AG09309 (cell line): ENCODE measurements at regions not wholly inside any gene's neighbourhood (a gene's known extent, or its start where the extent isn't known, plus 50 kb on each side); places are given as distances from the start of the nearest gene placed in this dataset.

Experiments
- DNase-seq: peaks from one replicate; pipeline ENCODE4 v3.0.0-alpha.2; 2010; ENCODE audit warnings: low read depth
- H3K4me3 ChIP-seq: 2 replicates; pipeline ENCODE4 v1.5.1; 2011; ENCODE audit warnings: mild to moderate bottlenecking, low read depth, low read length, moderate library complexity; ENCODE audit not compliant: control insufficient read depth
- CTCF ChIP-seq: IDR thresholded peaks from 2 replicates; pipeline ENCODE4 v1.5.1; 2011; ENCODE audit warnings: mild to moderate bottlenecking, low read depth, low read length, inconsistent platforms; ENCODE audit not compliant: insufficient read depth, control insufficient read depth; ENCODE audit errors: missing control alignments

GRCh38 chr7:47724335-47724982, 142.5 kb upstream of the TNS3 start:
- no peak for TF ChIP-seq CTCF
- no peak overlapping the region for H3K4me3 ChIP-seq

GRCh38 chr7:47722126-47722525, 140.2 kb upstream of the TNS3 start:
- H3K4me3 ChIP-seq: no peak overlapping the region
- no peak for TF ChIP-seq CTCF
- DNase-seq: no peak

More at GRCh38 chr7:47724335-47724982, 142.5 kb upstream of the TNS3 start:
- DNase-seq: peak; percentile 58

- TF ChIP-seq CTCF: no peak
- H3K4me3 ChIP-seq: no peak overlapping the region
- no peak for DNase-seq
These were observed 139.8 kb upstream of the TNS3 start for GRCh38 chr7:47721670-47722069.

GRCh38 chr7:47720907-47721244, 139.0 kb upstream of the TNS3 start:
- no peak for DNase-seq
- no peak overlapping the region for H3K4me3 ChIP-seq
- TF ChIP-seq CTCF: no peak

- TF ChIP-seq CTCF: no peak
- no peak for DNase-seq
- H3K4me3 ChIP-seq: no peak overlapping the region
These were observed 138.4 kb upstream of the TNS3 start for GRCh38 chr7:47720141-47720906.

GRCh38 chr7:47719675-47720074, 137.8 kb upstream of the TNS3 start:
- DNase-seq: no peak
- no peak overlapping the region for H3K4me3 ChIP-seq
- no peak for TF ChIP-seq CTCF
